Activated CD8-positive, alpha-beta memory T cell treated with anti-CD3 and anti-CD28 coated beads, Interleukin-2, amount 50 U/mL, for 4 hours (primary cell): ENCODE measurements at regions not wholly inside any gene's neighbourhood (a gene's known extent, or its start where the extent isn't known, plus 50 kb on each side); places are given as distances from the start of the nearest gene placed in this dataset.

Experiments
- DNase-seq: peaks from one replicate; pipeline ENCODE4 v3.0.0-alpha.2; 2020

GRCh38 chr21:23488245-23488644 lies 2119.0 kb downstream of the MRPL39 start:
- no peak for DNase-seq

DNA sequence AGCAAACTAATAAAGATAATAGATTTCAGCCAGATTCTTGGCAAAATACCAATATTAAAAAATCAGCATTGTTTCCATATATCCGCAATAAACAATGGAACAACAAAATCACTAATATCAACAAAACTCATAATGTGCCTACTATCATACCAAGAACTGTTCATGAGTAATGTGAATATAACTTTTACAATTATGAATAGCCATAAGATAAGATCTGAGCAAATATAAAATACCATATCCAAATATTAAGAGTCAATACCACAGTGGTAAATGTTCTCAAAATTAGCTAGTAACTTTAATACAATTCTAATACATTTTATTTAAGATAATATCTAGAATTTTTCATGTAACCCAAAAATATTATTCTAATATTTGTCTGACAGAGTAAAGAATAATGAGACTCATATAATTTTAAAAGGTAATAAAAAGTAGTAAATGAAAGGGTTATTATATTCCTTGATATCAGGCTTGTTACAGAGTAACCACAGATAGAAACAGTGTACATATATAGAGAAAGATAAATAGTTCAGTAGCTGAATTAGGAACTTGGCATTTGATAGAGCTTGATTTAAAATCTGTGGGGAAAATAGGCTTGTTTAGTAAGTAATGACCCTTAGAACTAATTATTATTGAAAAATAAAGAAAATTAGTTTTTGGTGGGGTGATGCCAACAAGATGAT lies 2126.6 kb downstream of the MRPL39 start:
- no peak for DNase-seq

GRCh38 chr21:23478381-23478780 lies 2128.9 kb downstream of the MRPL39 start:
- DNase-seq = no peak

- DNase-seq = no peak
Observed at GRCh38 chr21:23475281-23476219, 2131.7 kb downstream of the MRPL39 start.

- DNase-seq = no peak
Observed at GRCh38 chr21:23471877-23472276, 2135.4 kb downstream of the MRPL39 start.

GRCh38 chr21:23463365-23463764 lies 2143.9 kb downstream of the MRPL39 start:
- DNase-seq = no peak

GRCh38 chr21:23455676-23456075 lies 2151.6 kb downstream of the MRPL39 start:
- DNase-seq = no peak

DNA sequence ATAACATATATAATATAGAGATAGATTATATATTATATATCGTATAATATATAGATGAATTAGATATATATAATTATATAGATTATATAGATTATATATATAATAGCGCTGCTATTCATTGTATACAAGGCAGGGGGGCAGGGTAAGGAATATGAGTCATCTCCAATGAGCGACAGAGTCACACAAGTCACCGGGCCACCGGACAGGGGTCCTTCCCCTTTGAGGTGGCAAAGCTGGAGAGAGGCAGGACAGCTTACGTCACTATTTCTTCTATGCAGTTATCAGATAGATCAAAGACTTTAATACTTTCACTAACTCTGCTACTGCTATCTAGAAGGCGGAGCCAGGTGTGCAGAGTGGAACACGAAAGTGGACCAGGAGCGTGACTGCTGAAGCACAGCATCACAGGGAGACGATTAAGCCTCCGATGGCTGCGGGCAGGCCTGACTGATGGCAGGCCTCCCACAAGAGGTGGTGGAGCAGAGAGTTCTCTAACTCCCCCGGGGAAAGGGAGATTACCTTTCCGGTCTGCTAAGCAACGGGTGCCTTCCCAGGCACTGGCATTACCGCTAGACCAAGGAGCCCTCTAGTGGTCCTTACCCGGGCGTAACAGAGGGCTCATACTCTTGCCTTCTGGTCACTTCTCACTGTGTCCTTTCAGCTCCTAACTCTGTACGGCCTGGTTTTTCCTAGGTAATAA lies 2154.7 kb downstream of the MRPL39 start:
- no peak for DNase-seq

GRCh38 chr21:23445307-23445706 lies 2162.0 kb downstream of the MRPL39 start:
- DNase-seq = no peak

DNA sequence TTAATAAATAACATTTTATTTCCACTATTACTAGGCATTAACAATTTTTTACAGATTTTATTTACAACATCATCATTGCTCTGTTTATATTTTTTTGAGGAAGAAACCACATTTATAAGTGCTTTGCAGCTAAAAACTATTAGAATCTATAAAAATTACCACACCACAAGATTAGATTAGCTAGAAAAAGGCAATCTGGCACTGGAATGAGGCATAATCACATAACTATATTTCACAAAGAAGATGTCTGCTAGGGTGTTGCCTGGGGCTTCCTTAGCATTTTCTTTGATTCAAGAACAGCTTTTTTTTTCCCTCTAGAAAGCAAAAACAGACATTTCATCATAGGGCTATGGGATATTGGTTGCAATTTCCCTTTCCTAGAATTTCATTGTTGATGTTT lies 2169.2 kb downstream of the MRPL39 start:
- DNase-seq = no peak

DNA sequence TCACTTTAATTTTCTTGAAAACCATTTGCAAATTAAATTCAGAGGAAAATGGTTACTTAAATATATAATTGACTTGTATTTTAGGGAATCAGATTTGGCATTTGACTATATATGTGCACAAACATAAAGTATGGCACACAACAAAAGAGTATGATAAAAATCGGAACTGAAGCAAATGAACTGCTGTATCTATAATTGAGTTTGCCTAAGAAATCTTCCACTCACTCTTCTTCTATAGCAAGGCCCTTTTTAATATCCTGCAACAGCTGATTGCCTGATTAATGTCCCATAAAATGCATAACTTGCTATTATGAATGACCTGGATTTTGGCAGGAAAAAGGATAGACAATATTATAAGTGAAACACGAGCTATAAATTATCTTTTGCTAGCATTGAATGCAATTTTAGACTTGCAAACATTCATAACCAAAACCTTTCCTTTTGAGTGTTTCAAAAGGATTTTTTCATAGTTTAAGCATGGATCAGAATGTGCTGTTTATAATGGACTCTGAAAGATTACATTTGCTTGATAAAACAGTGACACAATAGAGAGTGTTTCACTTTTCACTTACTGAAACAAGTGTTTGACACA lies 2204.3 kb downstream of the MRPL39 start:
- DNase-seq = no peak

GRCh38 chr21:23401278-23401677 lies 2206.0 kb downstream of the MRPL39 start:
- no peak for DNase-seq

DNA sequence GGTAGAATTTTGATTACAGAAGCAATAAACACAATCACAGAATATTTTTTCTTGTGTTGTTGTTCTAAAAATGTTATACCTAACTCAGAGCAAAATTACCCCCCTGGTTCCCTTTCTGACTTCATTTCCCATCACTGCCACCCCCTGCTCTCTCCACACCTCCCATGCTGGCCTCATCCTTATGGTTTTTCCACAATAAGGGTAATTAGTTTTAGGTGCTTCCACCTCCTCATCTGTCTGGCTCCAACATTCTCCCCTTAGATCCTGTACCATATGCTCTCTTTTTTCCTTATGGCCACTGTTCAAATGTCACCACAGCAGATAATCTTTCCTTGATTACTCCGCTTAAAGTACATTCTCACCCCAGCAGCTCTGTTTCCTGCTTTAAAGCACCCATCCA lies 2208.6 kb downstream of the MRPL39 start:
- DNase-seq = no peak

- DNase-seq = no peak
Observed at GRCh38 chr21:23394458-23394857, 2212.8 kb downstream of the MRPL39 start.

DNA sequence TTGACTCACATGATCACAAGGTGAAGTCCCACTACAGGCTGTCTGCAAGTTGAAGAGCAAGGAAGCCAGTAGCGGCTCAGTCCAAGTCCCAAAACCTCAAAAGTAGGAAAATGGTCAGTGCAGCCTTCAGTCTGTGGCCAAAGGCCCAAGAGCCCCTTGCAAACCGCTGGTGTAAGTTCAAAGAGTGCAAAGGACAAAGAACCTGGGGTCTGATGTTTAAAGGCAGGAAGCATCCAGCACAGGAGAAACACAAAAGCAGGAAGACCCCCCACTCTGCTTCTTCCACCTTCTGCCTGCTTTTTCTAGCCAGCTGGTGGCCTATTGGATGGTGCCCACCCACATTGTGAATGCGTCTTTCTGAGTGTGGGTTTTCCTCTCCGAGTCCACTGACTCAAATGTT lies 2222.6 kb downstream of the MRPL39 start:
- DNase-seq = no peak

- DNase-seq = no peak
Observed at GRCh38 chr21:23374155-23374554, 2233.1 kb downstream of the MRPL39 start.

DNA sequence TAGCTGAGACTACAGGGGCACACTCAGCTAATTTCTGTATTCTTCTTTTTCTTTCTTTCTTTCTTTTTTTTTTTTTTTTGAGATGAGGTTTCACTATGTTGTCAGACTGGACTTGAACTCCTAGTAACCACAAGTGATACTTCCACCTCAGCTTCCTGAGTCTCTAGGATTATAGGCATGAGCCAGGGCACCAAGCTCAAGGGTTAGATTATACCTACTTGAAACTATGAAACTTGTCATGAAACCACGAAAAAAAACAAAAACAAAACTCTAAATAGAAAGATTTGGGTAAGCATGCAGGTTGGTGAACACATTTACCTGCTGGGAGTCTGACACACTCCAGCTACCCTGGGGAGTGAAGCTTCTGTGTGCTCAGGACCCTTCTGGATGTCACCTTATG lies 2250.4 kb downstream of the MRPL39 start:
- no peak for DNase-seq

GRCh38 chr21:23316190-23316589 lies 2291.1 kb downstream of the MRPL39 start:
- DNase-seq = no peak

GRCh38 chr21:23308741-23309140 lies 2298.5 kb downstream of the MRPL39 start:
- no peak for DNase-seq

DNA sequence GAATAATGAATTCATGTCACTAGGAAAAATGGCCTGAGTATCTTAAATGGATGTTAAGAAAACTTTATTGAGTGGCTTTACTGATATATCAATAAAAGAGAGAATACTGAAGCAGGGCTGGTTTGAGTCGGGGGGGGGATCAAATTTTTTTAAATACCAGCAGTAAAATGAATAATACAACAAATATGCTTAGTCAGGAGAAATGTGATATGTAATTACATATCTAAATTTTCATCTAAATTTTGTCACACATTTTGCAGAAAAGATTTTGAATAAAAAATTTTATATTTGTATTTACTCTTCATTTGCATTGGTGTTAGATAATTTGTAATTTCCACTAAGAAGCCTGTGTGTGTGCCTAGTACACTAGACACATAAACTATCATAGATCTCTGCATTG lies 2300.2 kb downstream of the MRPL39 start:
- DNase-seq = no peak

- DNase-seq = no peak
Observed at GRCh38 chr21:23292292-23292691, 2294.1 kb downstream of the NCAM2 start.

DNA sequence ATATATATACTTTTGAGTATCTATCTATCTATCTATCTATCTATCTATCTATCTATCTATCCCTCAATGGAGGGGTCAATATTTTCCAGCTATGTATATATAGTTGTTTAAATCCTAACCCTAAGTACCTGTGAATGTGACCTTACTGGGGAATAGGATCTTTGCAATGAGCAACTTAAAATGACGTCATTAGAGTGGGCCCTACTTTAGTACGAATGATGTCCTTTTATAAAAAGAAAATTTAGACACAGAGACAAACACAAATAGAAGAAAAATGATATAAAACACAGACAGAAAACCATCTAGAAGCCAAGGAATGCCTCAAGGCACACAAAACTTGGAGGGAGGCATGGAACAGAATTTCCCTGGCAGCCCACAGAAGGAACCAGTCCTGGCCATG lies 2283.7 kb downstream of the NCAM2 start:
- DNase-seq = no peak

GRCh38 chr21:23249760-23250159 lies 2251.6 kb downstream of the NCAM2 start:
- no peak for DNase-seq
